ENCODE measurements at regions not wholly inside any gene's neighbourhood (a gene's known extent, or its start where the extent isn't known, plus 50 kb on each side); places are given as distances from the start of the nearest gene placed in this dataset.

- peaks cover 8% of the 10 kb centered on the region; the same call in 1 of the 2 replicates for H3K9me3 ChIP-seq (ENCODE audit: control insufficient read depth, insufficient read depth, low read length)
- POLR2A ChIA-PET: no interaction called here
- no peak overlapping the region for H3K27ac ChIP-seq (ENCODE audit: low read depth, low read length)
- CTCF ChIA-PET: interaction anchor here (0.9 kb wide), 1 partner anchor 201 kb away, joined by 3 read pairs; no protein-coding TSS in a partner anchor
- H3K4me3 ChIP-seq (ENCODE audit: low read depth, low read length): no peak overlapping the region
- DNase-seq (ENCODE audit: low read depth, low spot score): no peak
- TF ChIP-seq CTCF (IDR thresholded peaks at IDR 0.05; ENCODE audit: low read depth, low read length): no peak
- H3K27me3 ChIP-seq (ENCODE audit: control insufficient read depth, insufficient read depth, low read length): no peaks in the 10 kb centered on the region
Observed at GRCh38 chr5:66507106-66507505, 89.1 kb upstream of the MAST4 start.

- no peak for DNase-seq (ENCODE audit: low read depth, low spot score)
- ChIA-PET CTCF (no interaction called here), POLR2A (no interaction called here)
- no peak overlapping the region for H3K4me3 ChIP-seq (ENCODE audit: low read depth, low read length)
- no peak for TF ChIP-seq CTCF (IDR thresholded peaks at IDR 0.05; ENCODE audit: low read depth, low read length)
- no peaks in the 10 kb centered on the region for H3K9me3 ChIP-seq (ENCODE audit: control insufficient read depth, insufficient read depth, low read length)
- H3K27me3 ChIP-seq (ENCODE audit: control insufficient read depth, insufficient read depth, low read length): no peaks in the 10 kb centered on the region
- no peak overlapping the region for H3K27ac ChIP-seq (ENCODE audit: low read depth, low read length)
Observed at GRCh38 chr5:66511491-66511890, 84.7 kb upstream of the MAST4 start.

GRCh38 chr5:66513130-66513529, 83.1 kb upstream of the MAST4 start:
- no peak for DNase-seq (ENCODE audit: low read depth, low spot score)
- ChIA-PET POLR2A (no interaction called here), CTCF (no interaction called here)
- H3K27me3 ChIP-seq (ENCODE audit: control insufficient read depth, insufficient read depth, low read length): no peaks in the 10 kb centered on the region
- no peak overlapping the region for H3K27ac ChIP-seq (ENCODE audit: low read depth, low read length)
- no peaks in the 10 kb centered on the region for H3K9me3 ChIP-seq (ENCODE audit: control insufficient read depth, insufficient read depth, low read length)
- TF ChIP-seq CTCF (IDR thresholded peaks at IDR 0.05; ENCODE audit: low read depth, low read length): no peak
- H3K4me3 ChIP-seq (ENCODE audit: low read depth, low read length): no peak overlapping the region

GRCh38 chr5:66515209-66515608, 81.0 kb upstream of the MAST4 start:
- TF ChIP-seq CTCF (IDR thresholded peaks at IDR 0.05; ENCODE audit: low read depth, low read length): no peak
- Histone ChIP-seq H3K27me3 (ENCODE audit: control insufficient read depth, insufficient read depth, low read length) (no peaks in the 10 kb centered on the region), H3K4me3 (ENCODE audit: low read depth, low read length) (no peak overlapping the region), H3K9me3 (ENCODE audit: control insufficient read depth, insufficient read depth, low read length) (no peaks in the 10 kb centered on the region), H3K27ac (ENCODE audit: low read depth, low read length) (no peak overlapping the region)
- DNase-seq (ENCODE audit: low read depth, low spot score): no peak
- ChIA-PET POLR2A (no interaction called here), CTCF (no interaction called here)

- no peak for TF ChIP-seq CTCF (IDR thresholded peaks at IDR 0.05; ENCODE audit: low read depth, low read length)
- no peak for DNase-seq (ENCODE audit: low read depth, low spot score)
- CTCF ChIA-PET: no interaction called here
Observed at GRCh38 chr5:66516550-66516949, 79.6 kb upstream of the MAST4 start.

More at GRCh38 chr5:66516550-66516949, 79.6 kb upstream of the MAST4 start:
- Histone ChIP-seq H3K4me3 (ENCODE audit: low read depth, low read length) (no peak overlapping the region), H3K27me3 (ENCODE audit: control insufficient read depth, insufficient read depth, low read length) (no peaks in the 10 kb centered on the region), H3K9me3 (ENCODE audit: control insufficient read depth, insufficient read depth, low read length) (no peaks in the 10 kb centered on the region), H3K27ac (ENCODE audit: low read depth, low read length) (no peak overlapping the region)
- POLR2A ChIA-PET: no interaction called here

Measured in AG04450 (cell line).